T47D (cell line): ENCODE measurements at regions not wholly inside any gene's neighbourhood (a gene's known extent, or its start where the extent isn't known, plus 50 kb on each side); places are given as distances from the start of the nearest gene placed in this dataset.

Experiments used
- DNase-seq, 2 experiments: peaks; one replicate each; pipeline versions ENCODE4 v3.0.0 to v3.0.0-alpha.2; 2011 to 2012; ENCODE audit warnings: low read depth in 1 of 2, low spot score in 1 of 2
- JUND ChIP-seq: IDR thresholded peaks from 2 replicates; pipeline ENCODE4 v1.6.1; 2012; ENCODE audit warnings: low read depth
- in situ Hi-C: cut with HindIII; loops from 2 replicates; pipeline ENCODE4 v1.10.0; 2016; ENCODE audit warnings: low sequenced_read_pairs, low pct_unique_long_range_greater_than_20kb

- in situ Hi-C loops: no loop called here
- no peak for DNase-seq
Measured at GRCh38 chr2:38176619-38177021, 100.7 kb upstream of the CYP1B1 start.

GRCh38 chr2:38174646-38175423 is 98.9 kb upstream of the CYP1B1 start:
- DNase-seq: peak in 1 of 2 experiments; percentile 34
- in situ Hi-C loops: no loop called here
- TF ChIP-seq JUND: no peak

More at GRCh38 chr2:38176619-38177021, 100.7 kb upstream of the CYP1B1 start:
- TF ChIP-seq JUND: no peak

DNA sequence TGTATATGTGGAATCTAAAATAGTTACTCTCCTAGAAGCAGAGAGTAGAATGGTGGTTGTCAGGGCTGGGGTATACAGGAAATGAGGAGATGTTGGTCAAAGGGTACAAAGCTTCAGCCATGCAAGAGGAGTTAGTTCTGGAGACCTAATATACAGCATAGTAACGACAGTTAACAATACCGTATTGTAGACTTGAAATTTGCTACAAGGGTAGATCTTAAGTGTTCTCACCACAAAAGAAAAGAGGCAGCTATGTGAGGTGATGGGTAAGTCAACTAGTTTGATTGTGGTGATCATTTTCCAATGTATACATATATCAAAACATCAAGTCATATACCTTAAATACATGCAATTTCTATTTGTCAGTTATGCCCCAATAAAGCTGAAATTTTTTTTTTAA is 98.2 kb upstream of the CYP1B1 start:
- no peak for DNase-seq
- in situ Hi-C loops: no loop called here
- TF ChIP-seq JUND: no peak

DNA sequence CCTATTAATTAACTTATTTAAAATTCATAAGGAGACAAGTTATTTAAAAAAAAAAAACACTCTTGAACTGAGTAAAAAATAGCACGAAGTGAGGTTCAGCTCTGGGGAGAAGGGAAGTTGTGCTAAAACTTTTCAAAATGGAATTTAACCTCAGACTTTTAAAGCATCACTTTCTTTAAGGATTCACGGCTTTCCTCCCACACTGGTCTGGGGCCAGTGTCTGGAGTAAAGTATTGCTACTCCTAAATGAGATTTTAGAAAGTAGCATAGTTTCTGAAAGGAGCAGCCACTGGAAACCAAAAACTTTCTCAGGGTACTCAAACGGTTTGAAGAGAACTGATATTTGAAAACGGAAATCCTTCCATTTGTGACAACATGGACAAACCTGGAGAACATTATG is 97.7 kb upstream of the CYP1B1 start:
- in situ Hi-C loops: no loop called here
- TF ChIP-seq JUND: no peak

DNA sequence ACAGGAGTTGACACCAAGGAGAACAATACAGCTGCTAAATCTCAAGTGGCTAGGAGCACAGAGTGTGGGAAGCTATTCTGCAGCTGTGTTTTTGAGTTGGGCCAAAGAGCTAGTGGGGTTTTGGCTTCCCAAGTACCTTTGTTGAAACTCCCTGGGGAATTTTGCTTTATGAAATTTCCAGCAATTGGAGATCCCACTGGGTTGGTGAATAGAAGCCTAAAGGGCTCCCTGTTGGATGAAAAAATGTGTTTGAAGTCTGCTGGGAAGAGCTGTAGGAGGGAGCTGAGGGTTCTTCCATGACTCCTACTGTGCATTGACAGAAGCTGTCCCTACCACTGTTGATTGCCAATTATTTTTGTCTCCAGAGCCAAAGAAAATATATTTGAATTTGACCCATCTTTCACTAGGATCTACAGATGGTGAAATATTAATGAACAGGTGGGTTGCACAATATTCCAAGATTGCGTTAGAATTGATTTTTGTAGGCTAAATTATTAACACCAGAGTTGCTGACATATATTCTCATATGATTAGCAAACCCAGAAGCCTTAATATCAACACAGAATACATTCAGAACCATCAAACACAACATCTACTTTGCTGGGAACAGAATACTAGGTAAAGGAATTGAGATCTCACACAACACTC is 95.4 kb upstream of the CYP1B1 start:
- in situ Hi-C loops: no loop called here
- TF ChIP-seq JUND: no peak
- no peak for DNase-seq

More for the DNA sequence above, 97.7 kb upstream of the CYP1B1 start:
- no peak for DNase-seq

DNA sequence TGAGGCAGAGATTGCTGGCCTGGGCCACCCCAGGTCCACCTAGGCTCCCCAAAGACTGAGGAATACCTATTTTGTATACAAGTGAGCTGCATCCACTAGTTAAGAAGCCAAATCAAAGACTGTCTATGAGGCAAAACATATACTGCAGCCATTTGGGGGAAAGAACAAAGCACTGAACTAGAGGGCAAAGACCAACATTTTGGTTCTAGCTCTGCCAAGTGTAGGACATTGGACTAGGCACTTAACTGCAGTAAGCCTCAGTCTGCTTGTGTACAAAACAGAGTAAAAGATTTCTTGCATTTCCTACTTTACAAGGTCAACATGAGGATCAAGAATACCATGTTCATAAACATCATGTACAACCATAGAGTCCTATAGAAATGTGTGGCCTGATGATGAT is 94.8 kb upstream of the CYP1B1 start:
- no peak for TF ChIP-seq JUND
- DNase-seq: no peak
- in situ Hi-C loops: no loop called here

DNA sequence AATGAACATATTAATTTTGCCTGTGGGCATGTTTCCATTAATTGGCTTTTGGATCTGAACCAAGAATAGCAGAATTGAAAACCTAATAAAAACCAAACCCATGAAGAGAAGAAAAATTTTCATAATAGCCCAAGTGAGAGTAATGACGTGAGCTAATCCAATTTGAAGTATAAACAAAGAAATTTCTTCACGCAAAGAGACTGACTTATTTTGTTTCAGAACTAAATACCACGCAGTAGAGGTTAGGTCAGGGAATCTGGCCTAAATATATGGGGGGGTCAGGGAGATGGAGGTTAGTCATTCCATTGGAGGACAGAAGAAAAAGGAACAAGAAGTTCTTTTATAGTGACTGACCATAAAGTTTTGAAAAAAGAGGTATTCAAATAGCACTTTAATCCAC is 94.1 kb upstream of the CYP1B1 start:
- in situ Hi-C loops: no loop called here
- TF ChIP-seq JUND: no peak
- DNase-seq: no peak

- no peak for DNase-seq
- in situ Hi-C loops: no loop called here
- no peak for TF ChIP-seq JUND
Measured at GRCh38 chr2:38168710-38169480, 92.9 kb upstream of the CYP1B1 start.

- no peak for TF ChIP-seq JUND
- no peak for DNase-seq
- in situ Hi-C loops: no loop called here
Measured at GRCh38 chr2:38167968-38168350, 92.0 kb upstream of the CYP1B1 start.

- TF ChIP-seq JUND: no peak
- no peak for DNase-seq
- in situ Hi-C loops: no loop called here
Measured at GRCh38 chr2:38165698-38166097, 89.7 kb upstream of the CYP1B1 start.

DNA sequence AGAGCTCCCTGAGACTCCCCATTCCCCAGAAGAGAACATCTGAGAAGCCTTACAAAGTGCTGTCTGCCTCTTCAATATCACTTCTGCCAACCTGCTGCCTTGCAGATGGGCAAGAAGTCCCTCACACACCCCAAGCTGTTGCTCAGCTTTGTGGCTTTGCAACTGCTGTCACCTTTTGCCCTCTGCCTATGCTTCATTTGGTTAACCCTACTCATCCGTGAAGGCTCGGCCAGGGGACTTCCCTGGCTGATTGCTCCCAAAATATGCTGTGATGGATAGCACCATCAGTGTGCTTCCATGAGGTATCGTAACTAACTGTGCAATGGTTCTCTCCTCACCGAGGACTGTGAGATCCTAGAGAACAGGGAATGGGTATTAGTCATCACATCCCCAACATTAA is 88.9 kb upstream of the CYP1B1 start:
- in situ Hi-C loops: no loop called here
- no peak for TF ChIP-seq JUND

DNA sequence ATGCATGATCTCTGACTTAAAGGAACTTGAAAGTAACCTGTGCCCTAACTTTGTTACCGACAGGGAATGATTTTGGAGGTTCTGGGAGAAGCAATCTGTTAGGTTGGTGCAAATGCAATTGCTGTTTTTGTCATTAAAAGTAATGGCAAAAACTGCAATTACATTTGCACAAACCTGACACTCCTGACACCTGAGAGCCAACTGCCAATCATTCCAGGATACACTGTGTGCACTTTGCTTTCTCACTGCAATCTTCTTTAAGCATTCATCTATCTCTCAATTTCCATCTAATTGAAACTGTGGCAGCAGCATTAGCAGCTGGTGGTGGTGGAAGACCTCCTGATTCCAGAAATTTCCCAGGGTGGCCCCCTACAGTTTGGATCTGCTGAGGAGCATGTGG is 87.6 kb upstream of the CYP1B1 start:
- TF ChIP-seq JUND: no peak
- in situ Hi-C loops: no loop called here
- no peak for DNase-seq

More for the DNA sequence above, 88.9 kb upstream of the CYP1B1 start:
- DNase-seq: no peak

GRCh38 chr2:38163006-38163405 is 87.1 kb upstream of the CYP1B1 start:
- DNase-seq: peak in 1 of 2 experiments; percentile 49
- TF ChIP-seq JUND: no peak
- in situ Hi-C loops: no loop called here
